ENCODE measurements at regions not wholly inside any gene's neighbourhood (a gene's known extent, or its start where the extent isn't known, plus 50 kb on each side); places are given as distances from the start of the nearest gene placed in this dataset.
"Not testable (repeated sequence)": the region's sequence is repeated elsewhere in the genome, so short reads cannot be mapped to it uniquely, and the experiment has no call there.

GRCh38 chr6:134632024-134632423, 314.1 kb upstream of the SGK1 start:
- DNase-seq = no peak

- no peak for DNase-seq
Measured at GRCh38 chr6:134631398-134631924, 313.5 kb upstream of the SGK1 start.

GRCh38 chr6:134630508-134631121, 312.7 kb upstream of the SGK1 start:
- DNase-seq = no peak

GRCh38 chr6:134628154-134628553, 310.2 kb upstream of the SGK1 start:
- DNase-seq = no peak

GRCh38 chr6:134627707-134628106, 309.8 kb upstream of the SGK1 start:
- DNase-seq = no peak

GRCh38 chr6:134626589-134626988, 308.7 kb upstream of the SGK1 start:
- DNase-seq = no peak

- DNase-seq = no peak
Measured at GRCh38 chr6:134626086-134626485, 308.2 kb upstream of the SGK1 start.

GRCh38 chr6:134624781-134625180, 306.9 kb upstream of the SGK1 start:
- DNase-seq = no peak

GRCh38 chr6:134623401-134623800, 305.5 kb upstream of the SGK1 start:
- no peak for DNase-seq

- DNase-seq = no peak
Measured at GRCh38 chr6:134622382-134623173, 304.7 kb upstream of the SGK1 start.

GRCh38 chr6:134621858-134622257, 303.9 kb upstream of the SGK1 start:
- DNase-seq = no peak

- no peak for DNase-seq
Measured at GRCh38 chr6:134619789-134620188, 301.9 kb upstream of the SGK1 start.

GRCh38 chr6:134619077-134619476, 301.2 kb upstream of the SGK1 start:
- no peak for DNase-seq

- no peak for DNase-seq
Measured at GRCh38 chr6:134614606-134615485, 296.9 kb upstream of the SGK1 start.

GRCh38 chr6:134612128-134612527, 294.2 kb upstream of the SGK1 start:
- DNase-seq = not testable (repeated sequence)

- no peak for DNase-seq
Measured at GRCh38 chr6:134610411-134610810, 292.5 kb upstream of the SGK1 start.

- DNase-seq = no peak
Measured at GRCh38 chr6:134609716-134610261, 291.9 kb upstream of the SGK1 start.

- DNase-seq = no peak
Measured at GRCh38 chr6:134607411-134607810, 289.5 kb upstream of the SGK1 start.

- no peak for DNase-seq
Measured at GRCh38 chr6:134605034-134605433, 287.1 kb upstream of the SGK1 start.

- DNase-seq = no peak
Measured at GRCh38 chr6:134604014-134604676, 286.2 kb upstream of the SGK1 start.

GRCh38 chr6:134603561-134603960, 285.6 kb upstream of the SGK1 start:
- no peak for DNase-seq

- DNase-seq = peak; percentile 30
Measured at GRCh38 chr6:134602123-134602522, 284.2 kb upstream of the SGK1 start.

GRCh38 chr6:134600671-134601070, 282.8 kb upstream of the SGK1 start:
- DNase-seq = no peak
